Prostate gland (tissue), 2 donors: ENCODE measurements at regions not wholly inside any gene's neighbourhood (a gene's known extent, or its start where the extent isn't known, plus 50 kb on each side); places are given as distances from the start of the nearest gene placed in this dataset.

Experiments used
- CTCF ChIP-seq, 4 experiments: fragments of 200-600 bp in 2 of 4; fragments of 450-650 bp in 2 of 4; sonication (generic) in 2 of 4; IDR thresholded peaks; 1 replicate in 3 of 4; 2 replicates in 1 of 4; pipeline ENCODE4 v1.5.1; 2016 to 2019; ENCODE audit warnings: antibody characterized with exemption in 4 of 4, mild to moderate bottlenecking in 2 of 4, moderate library complexity in 2 of 4
- POLR2A ChIP-seq: fragments of 450-650 bp; IDR thresholded peaks from one replicate; pipeline ENCODE4 v1.6.1; 2016; ENCODE audit warnings: antibody characterized with exemption, mild to moderate bottlenecking

GRCh38 chr6:137731960-137732616, 135.0 kb upstream of the TNFAIP3 start:
- no peak for TF ChIP-seq POLR2A
- TF ChIP-seq CTCF (IDR thresholded peaks at IDR 0.05): no peak
